Muscle of arm (tissue), 1 donor: ENCODE measurements at regions not wholly inside any gene's neighbourhood (a gene's known extent, or its start where the extent isn't known, plus 50 kb on each side); places are given as distances from the start of the nearest gene placed in this dataset.

Experiments
- DNase-seq: peaks from one replicate; pipeline ENCODE4 v3.0.0-alpha.2; 2013

DNA sequence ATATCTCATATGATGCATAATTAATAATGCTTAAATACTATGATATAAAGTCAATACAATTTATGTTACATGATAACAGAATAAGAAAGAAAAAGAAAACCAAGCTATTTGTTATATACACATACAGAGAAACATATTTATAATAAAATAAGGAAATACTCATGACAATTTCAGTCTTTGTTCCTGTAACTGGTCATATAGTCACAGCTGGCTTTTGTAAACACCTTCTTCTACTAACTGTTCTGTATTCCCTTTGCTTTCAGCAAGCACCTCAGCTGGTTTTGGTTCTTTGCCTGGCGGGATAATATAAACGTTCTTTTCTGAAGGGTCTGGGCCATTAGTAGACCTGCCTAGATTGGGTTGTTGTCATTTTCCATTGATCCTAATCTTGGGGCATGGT lies 158.5 kb downstream of the COPS8 start:
- no peak for DNase-seq

DNA sequence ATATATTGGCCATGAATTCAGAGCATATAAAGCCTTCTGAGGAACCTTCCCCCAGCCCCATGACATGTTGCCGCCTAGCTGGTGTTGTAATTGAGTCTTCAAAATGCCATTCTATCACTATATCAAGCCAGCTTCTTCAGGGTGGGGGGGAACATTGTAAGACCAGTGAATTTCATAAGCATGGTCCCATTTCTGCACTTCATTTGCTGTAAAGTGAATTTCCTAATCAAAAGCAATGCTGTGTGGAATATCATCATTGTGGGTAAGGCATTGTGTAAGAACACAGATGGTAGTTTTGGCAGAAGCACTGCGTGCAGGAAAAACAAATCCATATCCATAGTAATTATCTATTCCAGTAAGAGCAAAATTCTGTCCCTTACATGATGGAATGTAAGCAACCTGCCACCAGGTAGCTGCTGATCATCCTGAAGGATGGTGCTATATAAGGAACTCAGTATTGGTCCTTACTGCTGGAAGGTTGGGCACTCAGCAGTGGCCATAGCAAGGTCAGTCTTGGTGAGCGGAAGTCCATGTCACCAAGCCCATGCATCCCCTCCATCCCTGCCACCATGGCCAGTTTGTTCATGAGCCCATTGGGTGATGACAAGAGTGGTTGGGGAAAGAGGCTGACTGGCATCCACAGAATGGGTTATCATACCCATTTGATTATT lies 159.4 kb downstream of the COPS8 start:
- no peak for DNase-seq

DNA sequence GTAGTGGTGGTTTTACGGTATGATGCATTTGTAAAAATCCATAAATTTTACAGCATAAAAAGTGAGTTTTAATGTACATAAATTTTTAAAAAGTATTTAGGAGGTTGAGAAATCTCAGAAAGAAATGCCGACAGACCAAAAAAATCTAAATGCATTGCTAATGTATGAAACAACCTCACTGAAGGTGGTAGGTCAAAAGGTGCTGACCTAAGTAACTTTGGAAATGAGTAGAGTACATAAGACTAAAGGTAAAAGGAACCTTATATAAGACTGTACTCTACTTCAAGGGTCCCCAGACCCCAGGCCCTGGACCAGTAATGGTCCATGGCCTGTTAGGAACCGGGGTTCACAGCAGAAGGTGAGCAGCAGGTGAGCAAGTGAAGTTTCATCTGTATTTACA lies 163.4 kb downstream of the COL6A3 start:
- DNase-seq: no peak

DNA sequence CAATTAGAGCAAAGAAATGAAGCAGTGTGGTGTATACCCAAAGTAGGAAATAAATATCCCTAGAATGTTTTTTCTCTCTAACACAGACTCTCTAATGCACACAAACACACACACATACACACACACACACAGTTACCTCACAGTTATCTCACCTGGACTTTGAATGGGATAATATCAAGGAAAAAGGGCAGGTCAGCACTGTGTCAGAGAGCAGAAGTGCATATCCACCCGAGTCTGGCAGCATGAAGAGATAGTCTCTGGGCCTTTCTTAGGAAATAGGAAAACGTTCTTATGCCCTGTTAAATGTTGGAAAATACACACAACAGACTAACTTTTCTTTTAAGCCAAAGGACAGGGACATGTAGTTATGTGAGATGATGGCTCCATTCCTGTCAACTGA lies 162.0 kb downstream of the COL6A3 start:
- DNase-seq: no peak

- no peak for DNase-seq
Measured at GRCh38 chr2:237253046-237253702, 160.8 kb downstream of the COL6A3 start.

DNA sequence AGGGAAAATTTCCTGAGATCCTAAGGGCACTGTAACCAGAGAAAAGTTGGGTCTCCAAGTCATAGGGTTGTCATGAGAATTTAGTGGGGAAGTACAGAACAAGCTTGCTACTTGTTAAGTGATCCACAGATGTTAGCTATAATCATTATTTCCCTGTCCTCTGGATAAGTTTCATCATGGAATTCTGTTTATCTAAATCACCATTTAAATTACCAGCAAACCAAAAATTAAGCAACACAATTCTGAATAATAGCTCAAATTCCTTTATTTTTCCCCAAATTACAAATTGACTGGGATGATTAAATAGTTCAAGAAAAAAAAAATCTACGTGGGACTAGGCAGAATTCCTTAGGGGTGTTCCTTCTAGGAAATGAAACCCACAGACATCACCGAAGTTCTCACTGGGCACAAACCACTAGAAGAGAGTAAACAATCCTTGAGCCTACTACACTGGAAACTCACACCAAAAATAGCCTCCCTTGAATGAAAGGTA lies 159.5 kb downstream of the COL6A3 start:
- DNase-seq: no peak

- no peak for DNase-seq
Measured at GRCh38 chr2:237254911-237255578, 158.9 kb downstream of the COL6A3 start.

- peak; percentile 66 for DNase-seq
Measured at GRCh38 chr2:237256887-237257286, 157.1 kb downstream of the COL6A3 start.

GRCh38 chr2:237257471-237257951 lies 156.5 kb downstream of the COL6A3 start:
- peak; percentile 43 for DNase-seq

DNA sequence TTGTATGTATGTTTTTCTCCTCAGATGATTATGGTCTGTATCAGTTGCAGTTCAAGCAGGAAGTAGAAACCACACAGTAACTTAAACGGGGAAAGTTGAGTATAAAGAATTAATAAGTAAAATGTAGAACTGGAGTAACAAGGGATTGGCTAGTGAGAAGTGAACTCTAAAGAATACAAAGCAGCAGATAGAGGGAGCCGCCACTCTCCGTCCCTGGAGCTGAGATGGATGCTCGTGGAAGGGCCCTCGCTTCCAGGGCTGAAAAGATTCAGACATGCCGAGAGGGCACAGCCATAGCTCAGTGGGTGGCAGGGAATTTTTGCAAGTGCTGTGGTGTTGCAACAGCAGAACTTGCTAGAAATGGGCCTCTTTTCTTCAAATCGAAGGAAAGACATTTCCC lies 155.8 kb downstream of the COL6A3 start:
- DNase-seq: no peak

DNA sequence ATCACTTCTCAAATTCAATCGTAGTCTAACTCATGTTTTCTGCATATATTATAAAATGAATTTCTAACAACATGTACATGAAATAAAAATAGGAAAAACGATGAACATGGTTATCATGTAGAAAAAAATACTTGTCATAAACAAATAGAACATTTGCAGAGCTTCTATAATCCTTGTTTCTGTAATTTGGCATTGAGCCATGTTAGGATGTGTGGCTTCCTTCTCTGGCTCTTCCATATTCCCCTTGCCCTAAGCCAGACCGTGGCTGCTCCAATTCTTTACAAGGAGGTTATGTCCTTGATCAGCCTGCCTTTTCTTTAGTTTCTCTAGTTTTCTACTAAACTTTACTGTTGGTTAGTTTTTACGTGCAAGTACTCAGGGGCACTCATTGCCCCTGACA lies 155.3 kb downstream of the COL6A3 start:
- DNase-seq: no peak

GRCh38 chr2:237259201-237259600 lies 154.8 kb downstream of the COL6A3 start:
- no peak for DNase-seq

DNA sequence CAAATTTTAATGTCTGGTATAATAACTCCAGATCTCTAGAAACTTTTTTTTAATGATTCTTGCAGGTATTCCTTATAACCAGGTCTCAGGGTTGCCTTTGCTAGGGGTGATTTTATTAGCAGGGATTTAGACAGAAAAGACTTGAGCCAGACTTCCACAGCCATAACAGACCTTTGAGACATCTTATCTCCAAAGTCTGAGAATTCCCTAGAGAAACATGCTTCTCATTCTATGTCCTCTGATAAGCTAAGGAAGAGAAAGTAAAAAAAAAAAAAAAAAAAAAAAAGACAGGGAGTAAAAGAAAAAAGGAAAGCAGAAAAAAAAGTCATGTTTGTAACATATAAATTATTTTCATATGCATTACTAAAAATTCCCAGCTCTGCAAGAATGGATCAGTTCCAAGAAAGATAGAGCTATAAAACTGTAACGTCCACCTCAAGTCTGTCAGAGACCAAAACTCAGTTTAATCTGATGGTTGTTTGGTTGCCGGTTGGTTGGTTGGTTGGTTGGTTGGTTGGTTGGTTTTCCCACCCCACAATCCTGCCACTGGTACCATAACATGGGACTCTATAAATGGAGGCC lies 153.8 kb downstream of the COL6A3 start:
- DNase-seq: no peak

DNA sequence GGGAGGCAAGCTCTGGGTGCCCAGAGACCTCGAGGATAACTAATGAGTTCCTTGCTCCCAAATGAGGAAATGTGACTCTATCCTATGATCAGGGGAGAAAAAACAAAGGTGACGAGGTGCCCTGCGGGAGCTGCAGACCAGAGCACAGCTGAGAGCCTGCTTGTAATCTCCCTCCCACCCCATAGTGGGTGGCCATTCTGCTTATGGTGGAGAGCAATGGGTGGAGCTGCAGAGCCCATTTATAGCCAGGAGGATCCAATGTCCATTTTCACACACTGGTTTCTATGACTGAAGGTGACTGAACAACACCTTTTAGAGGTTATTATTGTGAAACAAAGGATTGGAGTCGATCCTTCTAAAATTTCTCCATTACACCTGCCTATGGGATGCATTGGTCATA lies 153.3 kb downstream of the COL6A3 start:
- DNase-seq: no peak

- no peak for DNase-seq
Measured at GRCh38 chr2:237261327-237261726, 152.6 kb downstream of the COL6A3 start.

GRCh38 chr2:237262838-237263771 lies 150.9 kb downstream of the COL6A3 start:
- DNase-seq: no peak

DNA sequence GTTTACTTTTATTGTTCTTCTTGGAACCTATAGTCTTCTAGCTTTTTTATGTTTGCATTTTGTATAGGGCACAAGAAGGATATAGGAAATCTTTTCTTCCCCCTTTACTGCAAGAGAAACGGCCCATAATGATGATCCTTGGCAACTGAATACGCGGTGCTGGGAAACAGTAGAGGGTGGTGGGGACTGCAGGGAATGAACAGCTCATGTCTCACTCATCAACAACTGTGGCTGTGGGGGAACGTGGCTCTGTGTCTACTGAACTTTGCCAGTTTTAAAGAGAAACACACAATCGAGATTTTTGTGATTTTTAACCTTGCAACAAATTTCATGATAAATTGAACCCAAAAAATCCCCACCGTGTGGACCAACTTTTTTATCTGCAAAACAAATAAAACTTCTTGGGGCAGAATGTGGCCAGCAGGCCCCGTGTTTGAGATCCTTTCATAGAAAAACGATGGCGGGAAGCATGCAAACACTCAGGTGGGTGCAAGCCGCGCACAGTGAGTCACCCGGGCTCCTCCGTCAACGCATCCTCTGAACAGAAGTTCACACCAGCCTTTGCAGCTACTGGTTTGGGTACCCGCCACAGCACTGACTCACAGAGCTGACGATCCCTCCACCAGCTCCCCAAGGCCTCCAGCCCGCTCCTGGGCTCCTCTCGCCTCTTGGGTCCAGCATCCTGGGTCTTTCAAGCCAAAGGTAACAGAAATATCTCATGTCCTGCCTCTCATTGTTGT lies 149.3 kb downstream of the COL6A3 start:
- no peak for DNase-seq

- no peak for DNase-seq
Measured at GRCh38 chr2:237268004-237268708, 145.8 kb downstream of the COL6A3 start.

GRCh38 chr2:237269138-237269875 lies 144.7 kb downstream of the COL6A3 start:
- no peak for DNase-seq
